Activated gamma-delta T cell treated with Interleukin-2 at 50 U/mL for 16 hours (primary cell): ENCODE measurements at regions not wholly inside any gene's neighbourhood (a gene's known extent, or its start where the extent isn't known, plus 50 kb on each side); places are given as distances from the start of the nearest gene placed in this dataset.
"Not testable (repeated sequence)": the region's sequence is repeated elsewhere in the genome, so short reads cannot be mapped to it uniquely, and the experiment has no call there.

ENCODE experiments used
- DNase-seq: peaks from one replicate; pipeline ENCODE4 v3.0.0-alpha.2; 2020

DNA sequence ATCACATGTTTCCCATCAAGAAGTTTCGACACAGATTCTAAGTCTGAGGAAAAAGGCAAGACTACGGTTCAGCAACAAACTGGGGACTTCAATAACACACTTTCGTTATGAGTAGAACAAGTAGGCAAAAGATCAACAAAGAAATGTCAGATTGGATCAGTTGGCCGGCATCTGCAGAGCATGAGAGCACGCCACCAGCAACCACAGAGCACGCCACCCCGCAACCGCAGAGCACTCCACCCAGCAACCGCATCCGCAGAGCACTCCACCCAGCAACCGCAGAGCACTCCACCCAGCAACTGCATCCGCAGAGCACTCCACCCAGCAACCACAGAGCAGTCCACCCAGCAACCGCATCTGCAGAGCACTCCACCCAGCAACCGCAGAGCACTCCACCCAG, 89.7 kb upstream of the FAM20C start:
- no peak for DNase-seq

DNA sequence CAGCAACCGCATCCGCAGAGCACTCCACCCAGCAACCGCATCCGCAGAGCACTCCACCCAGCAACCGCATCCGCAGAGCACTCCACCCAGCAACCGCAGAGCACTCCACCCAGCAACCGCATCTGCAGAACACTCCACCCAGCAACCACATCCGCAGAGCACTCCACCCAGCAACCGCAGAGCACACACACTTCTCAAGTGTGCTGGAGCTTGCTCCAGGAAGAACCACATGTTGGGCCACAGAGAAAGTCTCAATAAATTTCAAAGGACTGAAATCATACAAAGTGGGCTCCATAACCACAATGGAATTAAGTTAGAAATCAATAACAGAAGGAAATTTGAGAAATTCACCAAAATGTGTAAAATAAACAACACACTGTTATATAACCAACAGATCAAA, 88.4 kb upstream of the FAM20C start:
- not testable (repeated sequence) for DNase-seq

DNA sequence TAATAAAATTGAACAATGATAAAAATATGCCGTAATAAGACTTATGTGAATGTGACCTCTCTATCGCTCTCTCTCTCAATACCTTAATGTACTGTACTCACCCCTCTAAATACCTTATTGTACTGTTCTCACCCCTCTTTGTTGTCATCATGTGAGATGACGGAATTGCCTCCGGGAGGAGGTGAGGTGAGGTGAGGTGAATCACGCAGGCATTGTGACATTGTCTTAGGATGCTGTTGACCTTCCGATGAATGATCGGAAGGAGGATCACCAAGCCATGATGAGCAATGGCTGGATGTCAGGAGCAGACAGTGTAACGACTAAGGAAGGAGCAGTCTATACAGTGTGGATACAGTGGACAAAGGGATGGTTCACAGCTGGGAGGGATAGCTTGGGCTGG, 87.4 kb upstream of the FAM20C start:
- no peak for DNase-seq

DNA sequence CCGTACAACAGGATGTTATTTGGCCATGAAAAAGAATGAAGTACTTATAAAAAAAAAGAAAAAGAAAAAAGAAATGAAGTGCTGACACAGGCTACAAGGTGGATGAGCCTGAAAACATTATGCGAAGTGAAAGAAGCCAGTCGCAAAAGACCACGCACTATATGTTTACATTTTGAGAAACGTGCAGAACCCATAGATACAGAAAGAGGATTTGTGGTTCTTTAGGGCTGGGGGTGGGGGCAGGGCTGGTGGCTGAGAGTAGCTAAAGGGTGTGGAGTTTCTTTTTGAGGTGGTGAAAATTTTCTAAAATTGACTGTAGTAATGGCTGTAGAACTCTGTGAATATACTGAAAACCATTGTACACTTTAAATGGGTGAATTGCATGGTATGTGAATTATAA, 86.0 kb upstream of the FAM20C start:
- DNase-seq = no peak

DNA sequence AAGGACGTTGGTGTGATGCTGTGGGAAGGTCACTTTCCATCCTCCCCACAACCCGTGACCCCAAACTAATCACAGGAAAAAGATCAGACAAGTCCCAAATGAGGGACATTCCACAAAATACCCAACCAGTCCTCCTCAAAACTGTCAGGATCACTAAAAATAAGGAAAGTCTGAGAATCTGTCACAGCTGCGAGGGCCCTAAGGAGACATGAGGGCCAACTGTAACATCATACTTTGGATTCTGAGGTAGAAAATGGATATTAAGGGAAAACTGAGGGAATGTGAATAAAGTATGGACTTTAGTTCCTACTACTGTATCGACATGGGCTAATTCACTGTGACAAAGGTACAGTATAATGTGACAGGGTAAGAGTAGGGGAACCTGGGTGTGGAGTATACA, 85.1 kb upstream of the FAM20C start:
- DNase-seq = no peak

DNA sequence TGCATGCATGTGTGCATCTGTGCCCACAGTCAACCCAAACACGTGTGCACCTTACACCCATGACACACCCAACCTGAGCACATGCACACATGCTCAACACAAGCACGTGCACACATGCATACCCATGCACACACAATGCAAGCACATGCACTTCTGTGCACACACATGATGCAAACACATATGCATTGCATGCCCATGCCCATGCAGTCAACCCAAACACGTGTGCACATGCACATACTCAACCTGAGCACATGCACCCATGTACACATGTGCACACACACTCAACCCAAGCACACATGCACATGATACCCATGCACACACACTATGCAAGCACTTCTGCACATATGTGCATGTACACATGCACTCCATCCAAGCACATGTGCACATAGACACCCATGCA, 84.5 kb upstream of the FAM20C start:
- no peak for DNase-seq

DNA sequence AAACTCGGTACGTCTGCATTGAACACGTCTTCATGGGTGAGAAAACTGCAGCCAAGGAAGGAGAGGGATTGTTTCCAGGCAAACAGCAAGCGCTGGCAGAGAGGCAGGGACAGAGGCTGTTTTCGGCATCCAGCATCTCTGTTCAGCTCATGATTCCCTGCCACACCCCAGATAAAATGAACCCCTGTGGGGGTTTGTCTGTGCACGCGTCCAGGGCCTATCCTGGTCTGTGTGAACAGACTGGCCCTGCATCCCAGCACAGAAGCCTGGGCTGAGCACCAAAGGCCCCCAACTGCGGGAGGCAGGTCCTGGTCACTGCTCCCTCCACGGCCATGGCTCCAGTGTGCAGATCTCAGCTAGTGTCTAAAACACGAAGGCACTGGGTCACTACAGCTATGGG, 83.3 kb upstream of the FAM20C start:
- DNase-seq = no peak

DNA sequence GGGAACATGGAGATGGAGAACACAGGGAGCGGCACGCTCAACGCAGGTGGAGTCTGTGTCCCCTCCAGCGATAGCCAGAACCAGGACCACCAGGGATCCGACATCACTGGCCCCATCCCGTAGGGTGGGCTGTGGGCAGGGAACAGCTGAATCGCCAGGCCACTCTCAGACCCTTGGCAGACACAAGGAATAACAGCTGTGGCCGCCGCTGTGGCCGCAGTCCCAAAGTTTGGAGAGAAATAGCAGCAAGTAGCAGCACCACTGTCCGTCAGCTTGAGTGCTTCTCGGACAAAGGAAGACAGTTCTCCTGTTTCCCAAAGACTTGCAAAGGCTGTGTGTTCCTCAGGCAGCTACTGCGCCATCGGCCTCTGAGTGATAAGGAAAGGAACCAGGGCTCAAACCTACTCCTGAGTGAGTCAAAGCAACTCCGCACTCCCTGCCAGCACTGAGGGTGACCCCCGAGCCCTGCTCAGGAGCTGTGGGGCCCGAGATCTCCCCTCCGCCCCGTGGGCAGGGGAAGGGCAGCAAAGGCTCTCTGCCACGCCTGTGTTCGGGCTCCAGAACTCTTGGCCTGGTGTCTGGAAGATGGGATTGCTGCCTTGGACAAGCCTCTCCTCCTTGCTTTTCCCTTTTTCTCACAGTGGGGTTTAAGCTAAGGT, 82.3 kb upstream of the FAM20C start:
- DNase-seq = no peak

DNA sequence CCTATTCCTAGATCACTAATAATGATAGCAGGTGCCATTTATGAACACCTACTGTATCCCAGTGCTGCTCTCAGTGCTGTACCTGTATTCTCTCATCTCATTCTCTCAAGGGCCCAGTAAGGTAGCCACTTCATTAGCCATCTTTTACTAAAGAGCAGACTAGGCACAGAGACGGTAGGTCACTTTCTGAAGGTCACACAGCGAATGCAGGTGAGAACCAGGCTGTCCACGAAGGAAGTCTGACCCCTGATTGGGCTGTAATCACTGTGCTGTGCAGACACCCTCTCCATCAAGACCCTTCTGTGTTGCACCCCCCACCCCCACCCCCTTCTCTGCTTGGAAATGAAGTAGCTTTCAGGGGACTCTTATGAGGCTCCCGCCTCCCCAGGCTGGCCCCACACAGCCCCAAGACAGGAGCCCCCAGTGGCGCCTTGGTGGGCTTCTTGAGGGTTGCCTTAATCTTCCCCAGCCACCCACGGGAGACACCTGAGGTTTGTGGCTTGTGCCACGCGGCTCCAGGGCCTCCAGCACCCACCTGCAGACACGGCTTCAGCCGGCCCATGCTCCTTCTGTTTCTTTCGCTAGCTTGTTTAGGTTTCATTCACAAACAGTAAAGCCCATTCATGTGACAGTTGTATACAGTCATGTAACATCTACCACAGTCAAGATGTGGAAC, 81.7 kb upstream of the FAM20C start:
- DNase-seq = no peak

DNA sequence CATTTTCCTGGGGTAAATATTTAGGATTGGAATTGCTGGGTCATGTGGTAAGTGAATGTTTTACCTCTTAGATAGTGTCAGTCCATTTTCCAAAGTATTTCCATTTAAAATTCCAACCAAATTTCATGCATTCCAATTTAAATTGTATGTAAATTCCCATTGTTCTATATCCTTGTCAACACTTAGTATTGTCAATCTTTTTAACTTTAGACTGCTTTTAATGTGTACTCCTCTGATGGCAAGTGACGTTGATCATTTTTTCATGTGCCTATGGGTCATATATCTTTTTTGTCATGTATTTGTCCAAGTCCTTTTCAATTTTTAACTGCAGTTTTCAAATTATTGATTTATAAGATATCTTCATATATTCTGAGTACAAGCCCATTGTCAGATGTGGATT, 80.8 kb upstream of the FAM20C start:
- no peak for DNase-seq

DNA sequence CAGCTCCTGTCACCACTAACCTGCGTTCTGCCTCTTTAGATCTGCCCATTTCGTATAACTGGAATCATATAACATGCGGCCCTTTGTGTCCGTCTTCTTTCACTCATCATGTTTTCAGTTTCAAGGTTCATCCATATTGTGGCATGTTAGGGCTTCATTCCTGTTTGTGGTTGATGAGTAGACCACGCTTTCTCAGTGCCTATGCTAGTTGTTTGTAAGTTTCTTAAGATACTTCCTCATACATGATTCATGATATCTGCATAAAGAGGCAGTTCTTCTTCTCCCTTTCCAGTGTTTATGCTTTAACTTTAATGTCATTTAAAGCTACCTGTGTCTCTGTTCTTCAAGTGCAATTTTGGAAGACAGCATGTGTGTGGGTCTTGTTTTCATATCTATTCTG, 79.5 kb upstream of the FAM20C start:
- no peak for DNase-seq

DNA sequence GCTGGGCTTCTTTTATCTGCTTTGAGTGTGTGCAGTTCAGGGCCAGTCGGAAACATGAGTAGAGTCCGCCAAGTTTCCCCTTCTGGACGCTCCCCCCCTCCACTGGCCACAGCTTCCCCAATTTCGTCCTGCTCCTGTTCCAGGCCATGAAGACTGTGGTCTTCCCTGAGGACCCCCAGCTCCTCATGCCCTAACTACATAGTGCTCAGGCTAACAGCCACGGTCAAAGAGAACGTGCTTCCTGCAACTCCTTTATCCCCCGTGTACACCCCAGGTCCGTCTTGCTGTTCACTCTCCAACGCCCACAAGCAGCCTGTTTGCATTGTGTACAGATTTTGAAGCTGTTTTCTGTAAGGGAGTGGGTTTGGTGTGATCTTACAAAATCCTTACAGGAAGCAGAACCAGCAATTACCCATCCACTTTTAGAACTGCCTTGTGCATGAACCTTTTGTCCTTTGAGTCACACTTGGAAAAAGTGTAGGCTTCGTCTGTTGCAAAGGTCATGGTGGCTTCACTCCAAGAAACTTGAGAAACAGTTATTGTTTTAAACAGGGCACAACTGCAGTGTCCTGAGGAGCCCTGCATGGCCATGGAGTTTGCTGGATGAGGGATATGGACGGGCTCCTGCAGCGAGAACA, 77.0 kb upstream of the FAM20C start:
- DNase-seq = no peak

DNA sequence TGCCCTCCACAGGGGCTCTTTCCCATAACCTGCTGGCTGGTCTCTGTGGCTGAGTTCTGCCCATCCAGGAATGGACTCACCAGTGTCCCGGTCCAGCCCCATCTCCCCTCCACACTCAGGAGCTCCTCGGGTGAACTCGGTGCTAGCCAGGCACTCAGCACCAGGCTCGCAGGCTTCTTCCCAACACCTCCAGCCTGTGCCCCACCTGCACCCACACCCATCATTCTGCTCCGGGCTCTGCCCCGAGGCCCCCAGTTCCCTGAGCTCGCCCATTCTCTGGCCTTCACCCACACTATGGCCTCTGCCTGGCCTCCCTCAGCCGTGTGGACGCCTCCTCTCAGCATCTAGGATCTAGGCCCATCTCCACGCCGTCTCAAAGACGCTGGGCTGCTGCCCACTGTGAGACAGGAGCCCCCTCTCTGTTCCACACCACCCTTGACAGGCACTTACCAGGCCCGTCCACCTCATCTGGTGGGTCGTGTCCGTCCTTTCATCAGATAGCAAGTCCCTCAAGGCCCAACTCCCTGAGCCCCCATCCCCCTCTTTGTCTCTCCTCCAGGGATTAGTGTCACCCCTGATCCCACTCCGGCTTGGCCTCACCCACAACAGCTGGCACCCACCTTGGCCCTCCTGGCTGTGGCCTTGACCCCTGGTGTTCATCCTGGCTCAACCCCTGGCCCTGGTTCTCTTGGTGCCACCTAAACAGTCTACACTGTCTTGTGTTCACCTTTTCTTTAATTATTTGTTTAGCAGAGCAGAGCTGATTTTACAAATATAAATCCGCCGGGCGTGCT, 76.0 kb upstream of the FAM20C start:
- no peak for DNase-seq

DNA sequence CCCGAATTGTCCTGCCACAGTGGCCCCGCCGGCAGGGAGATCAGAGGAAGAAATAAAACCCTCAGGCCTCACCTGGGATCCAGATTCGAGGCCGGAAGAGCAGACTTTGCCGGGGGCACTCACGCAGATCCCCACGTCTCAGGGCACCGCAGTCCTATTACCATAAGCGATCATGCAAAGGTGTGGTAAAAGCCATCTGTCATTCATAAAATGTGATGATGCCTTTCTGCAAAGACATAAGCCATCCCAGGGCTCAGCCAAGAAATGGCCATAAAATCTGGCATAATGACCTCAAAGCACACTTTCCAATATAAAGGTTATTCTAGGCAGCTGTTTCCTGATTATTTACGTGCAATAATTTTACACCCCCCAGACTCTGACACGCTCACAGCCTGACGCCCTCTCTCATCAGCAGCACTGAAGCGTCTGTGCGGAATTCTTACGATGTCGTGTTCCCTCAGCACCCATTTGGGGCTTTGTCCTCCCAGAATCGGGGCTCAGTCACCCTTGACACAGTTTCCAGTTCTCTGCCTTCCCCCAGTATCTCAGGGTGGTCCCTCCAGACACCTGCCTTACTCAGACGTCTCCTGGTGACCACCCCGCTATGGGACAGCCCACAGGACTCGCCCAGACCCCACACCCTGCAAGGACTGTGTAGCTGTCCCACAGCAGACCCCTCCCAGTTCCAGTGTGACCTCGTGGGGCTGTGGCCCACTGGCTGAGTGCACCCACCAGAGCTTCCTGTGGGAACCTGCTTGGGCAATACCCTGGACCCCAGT, 74.3 kb upstream of the FAM20C start:
- DNase-seq = no peak

DNA sequence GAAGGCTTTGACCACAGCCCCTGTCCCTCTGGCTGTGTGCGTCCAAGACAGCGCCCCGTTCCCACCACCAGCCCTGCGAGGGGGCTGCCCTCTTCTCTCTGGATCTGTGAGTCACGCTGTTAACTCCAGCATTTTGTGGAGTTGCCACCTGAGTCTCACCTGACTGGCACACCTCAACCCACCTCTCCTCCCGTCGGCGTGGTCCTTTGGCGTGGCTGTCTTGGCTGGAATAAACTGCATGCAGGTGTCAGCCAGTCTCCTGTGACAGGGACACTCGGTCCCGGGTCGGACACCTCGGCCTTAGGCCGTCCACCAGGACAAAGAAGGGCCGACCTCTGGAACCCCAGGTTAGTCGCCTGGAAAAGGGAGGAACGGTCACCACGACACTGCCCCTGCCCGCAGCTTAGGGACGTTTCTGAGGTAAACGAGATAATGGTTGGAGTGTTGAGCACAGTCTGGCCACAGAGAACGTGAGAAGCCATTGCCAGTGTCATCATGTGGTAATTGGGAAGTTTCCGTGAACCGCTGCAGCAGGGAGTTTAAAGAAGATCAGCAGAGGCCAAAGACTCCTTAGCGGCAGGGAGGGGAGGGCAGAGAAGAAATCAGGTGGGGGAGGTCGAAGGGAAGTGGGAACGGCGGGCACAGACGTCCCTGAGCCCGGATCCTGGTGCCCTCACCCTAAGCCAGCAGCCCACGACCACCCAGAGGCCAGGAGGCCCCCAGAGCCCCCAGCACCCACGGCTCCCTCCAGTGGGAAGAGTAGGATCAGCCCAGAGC, 73.6 kb upstream of the FAM20C start:
- DNase-seq = no peak

DNA sequence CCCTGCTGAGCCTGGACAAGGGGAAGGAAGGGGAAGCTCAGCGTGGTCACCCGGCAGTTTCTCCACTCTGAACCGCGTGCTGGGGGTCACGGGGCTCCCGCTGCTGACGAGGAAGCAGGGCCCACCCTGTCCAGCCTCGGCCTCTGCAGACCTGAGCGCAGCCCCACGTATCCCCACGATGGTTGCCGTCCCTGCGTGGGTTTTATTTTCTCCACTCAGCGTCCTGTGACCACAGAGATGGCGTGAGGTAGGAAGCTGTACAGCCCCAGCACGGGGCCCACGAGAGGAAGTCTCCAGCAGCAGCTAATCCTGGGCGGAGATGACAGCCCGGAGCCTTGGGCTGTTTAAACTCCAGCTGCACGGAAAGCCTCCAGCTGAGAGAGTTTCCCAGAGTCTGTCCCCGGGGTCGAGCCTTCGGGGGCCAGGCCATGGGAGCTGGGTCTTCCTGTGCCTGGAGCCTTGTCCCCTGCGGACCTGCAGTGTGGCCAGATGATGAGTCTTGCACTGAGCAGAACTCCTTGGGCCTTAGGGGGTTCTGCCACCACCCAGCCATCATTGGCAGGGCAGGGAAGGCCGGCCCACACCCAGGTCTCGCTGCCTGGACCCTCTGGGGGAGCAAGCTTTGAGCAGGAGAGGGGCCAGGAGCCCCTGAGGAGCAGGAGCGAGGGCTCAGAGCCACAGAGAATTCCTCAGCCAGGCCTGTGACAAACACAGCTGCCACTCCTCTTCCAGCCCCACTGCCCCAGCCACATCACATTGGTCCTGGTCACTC, 72.8 kb upstream of the FAM20C start:
- DNase-seq = no peak

DNA sequence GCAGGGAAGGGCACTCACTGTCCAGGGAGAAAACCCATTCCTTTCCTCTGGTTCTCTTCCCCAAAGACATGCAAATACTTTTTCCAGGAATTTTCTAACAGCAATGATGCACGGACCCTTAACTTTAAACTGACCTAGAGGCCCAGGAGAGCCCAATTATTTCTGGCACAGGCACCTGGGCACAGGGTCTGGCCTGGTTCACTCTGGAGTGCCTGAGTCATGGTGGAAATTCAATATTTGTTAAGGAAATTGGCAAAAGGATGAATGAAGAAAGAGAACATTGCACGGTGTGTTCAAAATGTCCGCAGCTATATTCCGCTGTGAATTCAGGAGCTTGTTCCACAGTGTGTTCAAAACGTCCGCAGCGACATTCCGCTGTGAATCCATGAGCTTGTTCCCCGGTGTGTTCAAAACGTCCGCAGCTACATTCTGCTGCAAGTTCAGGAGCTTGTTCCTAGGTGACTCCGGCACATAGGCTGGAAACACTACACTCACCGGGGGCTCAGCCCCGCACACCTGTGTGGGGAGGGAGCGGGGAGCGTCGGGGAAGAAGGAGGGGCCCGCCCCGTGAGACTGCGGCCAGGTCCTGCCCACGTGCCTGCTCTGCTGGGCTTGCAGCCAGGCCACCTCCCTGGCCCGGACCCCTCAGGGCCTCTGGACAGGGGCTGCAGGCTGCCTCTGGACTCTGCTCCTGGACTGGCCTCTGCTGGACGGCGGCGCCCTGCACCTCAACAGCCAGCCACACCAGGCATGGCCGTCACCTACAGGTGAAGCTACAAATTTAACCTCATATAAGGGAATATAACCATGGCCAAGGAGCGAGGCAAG, 72.0 kb upstream of the FAM20C start:
- DNase-seq = no peak

DNA sequence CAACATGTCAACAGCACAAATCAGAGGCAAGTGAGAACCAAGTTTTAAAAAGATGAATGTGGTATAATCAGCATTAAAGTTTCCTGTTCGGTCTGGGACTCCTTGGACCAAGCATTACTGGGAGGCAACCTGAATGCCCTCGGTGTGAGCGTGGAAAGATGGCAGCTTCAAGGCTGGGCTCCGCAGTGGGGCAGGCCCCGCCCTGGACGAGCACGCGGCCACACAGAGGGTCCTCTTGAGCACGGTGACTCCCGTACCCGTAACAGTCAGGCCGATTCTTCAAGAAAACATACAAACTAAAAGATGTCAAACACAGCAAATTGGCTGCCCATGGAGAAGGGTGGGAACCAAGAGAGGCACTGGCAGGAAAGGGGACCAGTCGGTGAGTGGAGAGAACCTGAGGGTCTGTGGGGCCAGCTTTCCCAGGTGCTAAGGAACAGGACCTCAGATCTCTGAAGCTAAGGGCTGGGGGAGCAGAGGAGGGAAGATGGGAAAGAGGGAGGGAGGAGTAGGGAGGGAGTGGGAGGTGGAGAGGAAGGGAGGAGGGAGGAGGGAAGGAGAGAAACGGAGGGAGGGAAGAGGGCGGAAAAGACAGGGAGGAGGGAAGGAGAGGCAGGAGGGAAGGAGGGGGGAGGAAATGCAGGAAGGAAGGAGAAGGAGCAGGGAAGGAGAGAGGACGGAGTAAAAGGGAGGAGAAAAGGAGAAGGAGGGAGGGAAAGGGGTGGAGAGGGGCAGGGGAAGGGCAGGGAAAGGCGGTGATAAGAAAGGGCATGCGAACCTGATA, 71.2 kb upstream of the FAM20C start:
- DNase-seq = no peak

DNA sequence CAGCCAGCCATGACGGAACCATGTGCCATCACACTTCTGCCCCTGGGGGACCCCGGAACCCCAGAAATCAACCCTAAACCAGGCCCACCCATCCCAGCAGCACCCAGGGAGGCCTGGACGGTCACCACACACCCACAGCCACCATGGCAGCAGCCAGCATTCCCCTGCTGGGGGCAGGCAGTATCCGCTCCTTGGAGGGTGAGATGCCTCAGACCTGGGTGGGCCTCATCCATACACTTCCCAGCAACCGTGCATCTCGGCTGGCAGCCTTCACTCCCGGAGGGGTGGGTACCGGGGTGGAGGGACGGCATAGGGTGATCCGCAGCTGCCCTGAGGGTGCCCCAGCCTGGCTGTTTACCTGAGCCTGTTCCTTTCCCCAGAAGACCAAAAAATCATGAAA, 69.1 kb upstream of the FAM20C start:
- no peak for DNase-seq
